Mucosa of descending colon (tissue), 3 donors: ENCODE measurements at regions not wholly inside any gene's neighbourhood (a gene's known extent, or its start where the extent isn't known, plus 50 kb on each side); places are given as distances from the start of the nearest gene placed in this dataset.

Experiments used
- ATAC-seq: fragments of 200-7000 bp; cut with Tn5 transposase; one replicate; pipeline ENCODE4 v1.9.1; 2020; ENCODE audit warnings: mild to moderate bottlenecking, moderate library complexity
- DNase-seq, 3 donors: peaks; one replicate each; pipeline ENCODE4 v3.0.0-alpha.2; 2020
- H3K36me3 ChIP-seq: fragments of 200-600 bp; one replicate; pipeline ENCODE4 v1.8.0; 2021; ENCODE audit warnings: low read depth, mild to moderate bottlenecking
- H3K4me1 ChIP-seq: fragments of 200-600 bp; one replicate; pipeline ENCODE4 v1.8.0; 2021; ENCODE audit warnings: low read depth, mild to moderate bottlenecking
- H3K4me3 ChIP-seq: fragments of 200-600 bp; one replicate; pipeline ENCODE4 v1.8.0; 2021; ENCODE audit warnings: mild to moderate bottlenecking
- H3K9me3 ChIP-seq: fragments of 200-600 bp; one replicate; pipeline ENCODE4 v1.8.0; 2021; ENCODE audit warnings: mild to moderate bottlenecking
- CTCF ChIP-seq: fragments of 200-600 bp; IDR thresholded peaks from one replicate; pipeline ENCODE4 v1.8.0; 2022; ENCODE audit warnings: antibody characterized with exemption, mild to moderate bottlenecking
- intact Hi-C, 2 donors: fragments of 100-400 bp; cut with DNase I in 1 of 2; cut with micrococcal nuclease in 1 of 2; formaldehyde crosslinking; loops; one replicate each; pipeline versions ENCODE4 v1.11.0 to v1.11.1; 2022; cut with DNase I, micrococcal nuclease
- donor health status: DM: no; HTN: no; CAD: no; lungs with moderate emphysema.
- donor health status: DM: no; HTN: no; CAD: no.
- donor health status: DM: no; HTN: yes; CAD: no.

- H3K36me3 ChIP-seq: no peaks in the 10 kb centered on the region
- H3K4me3 ChIP-seq: no peak overlapping the region
- DNase-seq (no peak), ATAC-seq (no peak)
- H3K9me3 ChIP-seq: no peaks in the 10 kb centered on the region
- TF ChIP-seq CTCF: no peak
- intact Hi-C loops: no loop called here
- H3K4me1 ChIP-seq: no peaks in the 10 kb centered on the region
Measured at GRCh38 chr1:193699261-193699660, 512.8 kb upstream of the B3GALT2 start.

GRCh38 chr1:193697776-193698175, 511.4 kb upstream of the B3GALT2 start:
- Histone ChIP-seq H3K4me1 (no peaks in the 10 kb centered on the region), H3K4me3 (no peak overlapping the region), H3K36me3 (no peaks in the 10 kb centered on the region), H3K9me3 (no peaks in the 10 kb centered on the region)
- DNase-seq (no peak), ATAC-seq (no peak)
- intact Hi-C loops: no loop called here
- TF ChIP-seq CTCF: no peak

GRCh38 chr1:193697115-193697762, 510.8 kb upstream of the B3GALT2 start:
- Histone ChIP-seq H3K4me3 (no peak overlapping the region), H3K9me3 (no peaks in the 10 kb centered on the region), H3K36me3 (no peaks in the 10 kb centered on the region), H3K4me1 (no peaks in the 10 kb centered on the region)
- intact Hi-C loops: no loop called here
- DNase-seq (no peak), ATAC-seq (peak; percentile 35)
- no peak for TF ChIP-seq CTCF

GRCh38 chr1:193694741-193695140, 508.3 kb upstream of the B3GALT2 start:
- intact Hi-C loops: no loop called here
- no peak for TF ChIP-seq CTCF

GRCh38 chr1:193685986-193686385, 499.6 kb upstream of the B3GALT2 start:
- Histone ChIP-seq H3K4me1 (no peaks in the 10 kb centered on the region), H3K4me3 (no peak overlapping the region), H3K36me3 (no peaks in the 10 kb centered on the region), H3K9me3 (no peaks in the 10 kb centered on the region)
- intact Hi-C loops: no loop called here
- no peak for TF ChIP-seq CTCF
- DNase-seq (no peak), ATAC-seq (no peak)

More at GRCh38 chr1:193694741-193695140, 508.3 kb upstream of the B3GALT2 start:
- H3K9me3 ChIP-seq: no peaks in the 10 kb centered on the region
- no peaks in the 10 kb centered on the region for H3K4me1 ChIP-seq
- H3K4me3 ChIP-seq: no peak overlapping the region
- ATAC-seq (no peak), DNase-seq (no peak)
- no peaks in the 10 kb centered on the region for H3K36me3 ChIP-seq

- Histone ChIP-seq H3K4me1 (peaks cover 3% of the 10 kb centered on the region), H3K4me3 (no peak overlapping the region), H3K36me3 (no peaks in the 10 kb centered on the region), H3K9me3 (no peaks in the 10 kb centered on the region)
- ATAC-seq (peak; percentile 51), DNase-seq (peak in 1 of 3 donors; percentile 63)
- intact Hi-C loops: no loop called here
- TF ChIP-seq CTCF: no peak
Measured at GRCh38 chr1:193681422-193681821, 495.0 kb upstream of the B3GALT2 start.
